B cell (primary cell): ENCODE measurements at regions not wholly inside any gene's neighbourhood (a gene's known extent, or its start where the extent isn't known, plus 50 kb on each side); places are given as distances from the start of the nearest gene placed in this dataset.

Source experiments
- ATAC-seq: fragments of 200-7000 bp; cut with Tn5 transposase; one replicate; pipeline ENCODE4 v1.10.0; 2021; ENCODE audit warnings: low read depth, mild to moderate bottlenecking, moderate number of reproducible peaks, moderate library complexity
- CTCF ChIA-PET: fragments of 350-600 bp; sonication (Branson Sonifier 250); formaldehyde crosslinking; loops from one replicate; lab custom pipeline; 2021; ENCODE audit warnings: antibody characterized with exemption, inconsistent platforms; lab: Charles Lee
- POLR2A ChIA-PET: fragments of 350-600 bp; sonication (Branson Sonifier 250); formaldehyde crosslinking; loops from one replicate; lab custom pipeline; 2021; ENCODE audit warnings: antibody characterized with exemption; lab: Charles Lee
- DNase-seq: peaks from one replicate; pipeline ENCODE4 v3.0.0; 2013
- H2AFZ ChIP-seq: 2 replicates; pipeline ENCODE4 v1.6.1; 2012; ENCODE audit warnings: mild to moderate bottlenecking, low read depth, low read length; ENCODE audit not compliant: insufficient read depth, poor library complexity, severe bottlenecking
- H3K27ac ChIP-seq, 2 donors: 1 replicate in 1 of 2; 2 replicates in 1 of 2; pipeline ENCODE4 v1.5.1; 2012 to 2013; ENCODE audit warnings: low read length in 2 of 2, mild to moderate bottlenecking in 2 of 2, moderate library complexity in 1 of 2
- H3K27me3 ChIP-seq, 4 experiments: fragments of 200-600 bp in 1 of 4; sonication (generic) in 1 of 4; replicated peaks in 1 of 4; 1 replicate in 2 of 4; 2 replicates in 2 of 4; pipeline versions ENCODE4 v1.6.1 to v1.7.0; 2013 to 2016; ENCODE audit warnings: low read length in 3 of 4, mild to moderate bottlenecking in 2 of 4, mixed read lengths in 1 of 4, moderate library complexity in 1 of 4; ENCODE audit not compliant: insufficient read depth in 4 of 4, control insufficient read depth in 3 of 4; ENCODE audit errors: control extremely low read depth in 1 of 4
- H3K36me3 ChIP-seq, 2 experiments: replicated peaks in 1 of 2; 1 replicate in 1 of 2; 2 replicates in 1 of 2; pipeline versions ENCODE4 v1.6.1 to v1.7.1; 2013; ENCODE audit warnings: low read length in 1 of 2; ENCODE audit not compliant: insufficient read depth in 2 of 2, control insufficient read depth in 1 of 2; ENCODE audit errors: control extremely low read depth in 1 of 2, extremely low read depth in 1 of 2
- H3K4me1 ChIP-seq, 2 donors: fragments of 200-600 bp in 1 of 2; sonication (generic) in 1 of 2; 1 replicate in 1 of 2; 2 replicates in 1 of 2; pipeline versions ENCODE4 v1.5.1 to v1.6.1; 2013 to 2017; ENCODE audit warnings: low read length in 2 of 2; ENCODE audit not compliant: control insufficient read depth in 2 of 2, insufficient read depth in 2 of 2
- H3K4me2 ChIP-seq: replicated peaks from 2 replicates; pipeline ENCODE3; 2012; ENCODE audit warnings: mild to moderate bottlenecking, low read depth, low read length; ENCODE audit not compliant: poor library complexity, severe bottlenecking
- H3K4me3 ChIP-seq, 5 experiments: fragments of 200-600 bp in 1 of 5; sonication (generic) in 1 of 5; 1 replicate in 3 of 5; 2 replicates in 2 of 5; pipeline versions ENCODE4 v1.5.1 to v1.7.0; 2011 to 2016; ENCODE audit warnings: low read length in 4 of 5, mild to moderate bottlenecking in 4 of 5, low read depth in 2 of 5, control low read depth in 1 of 5, moderate library complexity in 1 of 5; ENCODE audit not compliant: insufficient read depth in 1 of 5; ENCODE audit errors: control extremely low read depth in 1 of 5, extremely low read depth in 1 of 5
- H3K79me2 ChIP-seq: fragments of 200-600 bp; sonication (generic); one replicate; pipeline ENCODE4 v1.6.0; 2016; ENCODE audit warnings: low read length; ENCODE audit not compliant: control insufficient read depth, insufficient read depth
- H3K9ac ChIP-seq: fragments of 200-600 bp; sonication (generic); 2 replicates; pipeline ENCODE4 v1.6.1; 2017; ENCODE audit warnings: mild to moderate bottlenecking, low read length, moderate library complexity
- H3K9me3 ChIP-seq, 3 donors: one replicate each; pipeline versions ENCODE4 v1.6.1 to v1.7.1; 2013; ENCODE audit warnings: low read length in 2 of 3; ENCODE audit not compliant: control insufficient read depth in 2 of 3, insufficient read depth in 1 of 3; ENCODE audit errors: control extremely low read depth in 1 of 3
- H4K20me1 ChIP-seq: 2 replicates; pipeline ENCODE4 v1.6.0; 2012; ENCODE audit warnings: mild to moderate bottlenecking, low read length; ENCODE audit not compliant: insufficient read depth, control insufficient read depth, poor library complexity, severe bottlenecking
- H3K27ac Mint-ChIP-seq: one replicate; pipeline ENCODE4 v1.8.0; 2021; ENCODE audit warnings: mixed read lengths
- H3K27me3 Mint-ChIP-seq: one replicate; pipeline ENCODE4 v1.8.0; 2021; ENCODE audit warnings: mixed read lengths
- H3K4me1 Mint-ChIP-seq: one replicate; pipeline ENCODE4 v1.8.0; 2021; ENCODE audit warnings: mixed read lengths
- H3K4me3 Mint-ChIP-seq: one replicate; pipeline ENCODE4 v1.8.0; 2021; ENCODE audit warnings: mixed read lengths
- H3K9me3 Mint-ChIP-seq: one replicate; pipeline ENCODE4 v1.8.0; 2022; ENCODE audit warnings: mixed read lengths; ENCODE audit not compliant: insufficient read depth
- EZH2 ChIP-seq: IDR thresholded peaks from 2 replicates; pipeline ENCODE4 v1.6.1; 2012; ENCODE audit warnings: borderline replicate concordance, low read depth, mild to moderate bottlenecking, moderate library complexity, low read length; ENCODE audit not compliant: insufficient read depth, poor library complexity, severe bottlenecking
- WGBS: methylation state at CpG from one replicate; pipeline ENCODE4 v1.1.5; 2013; ENCODE audit warnings: missing lambda C conversion rate; ENCODE audit not compliant: insufficient coverage; 5-methylcytosine and 5-hydroxymethylcytosine counted together
- intact Hi-C: fragments of 100-400 bp; cut with micrococcal nuclease; formaldehyde crosslinking; loops from one replicate; pipeline ENCODE4 v1.10.0; 2022
- TF ChIP-seq, protein P1 (sequence below): fragments of 200-600 bp; IDR thresholded peaks from one replicate; pipeline ENCODE4 v1.8.0; 2022; ENCODE audit warnings: antibody characterized with exemption, mild to moderate bottlenecking

DNA sequence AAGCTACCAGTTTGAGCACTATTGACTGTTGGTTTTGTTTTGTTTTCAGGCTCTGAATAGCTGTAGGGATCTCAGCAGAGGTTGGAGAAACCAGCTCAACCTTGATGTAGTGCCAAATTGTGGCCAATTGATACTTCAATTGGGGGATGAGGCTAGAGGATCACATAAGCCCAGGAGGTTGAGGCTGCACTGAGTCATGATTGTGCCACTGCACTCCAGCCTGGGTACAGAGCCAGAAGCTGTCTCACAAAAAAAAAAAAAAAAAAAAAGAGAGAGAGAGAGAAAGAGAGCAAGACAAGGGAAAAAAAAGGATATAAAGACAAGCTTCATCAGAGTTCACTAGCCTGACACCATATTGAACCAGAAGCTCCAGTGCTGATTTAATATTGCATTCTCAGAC lies 702.1 kb downstream of the FRK start:
- no peak overlapping the region for H2AFZ ChIP-seq
- H3K9ac ChIP-seq, result no peak overlapping the region
- DNase-seq (no peak), ATAC-seq (no peak)
- no peaks in the 10 kb centered on the region for H3K9me3 ChIP-seq
- Mint-ChIP-seq H3K4me3 (no peak overlapping the region), H3K4me1 (no peaks in the 10 kb centered on the region), H3K9me3 (no peaks in the 10 kb centered on the region), H3K27ac (no peak overlapping the region), H3K27me3 (no peaks in the 10 kb centered on the region)
- intact Hi-C loops, result no loop called here
- no peaks in the 10 kb centered on the region for H3K36me3 ChIP-seq
- H3K4me3 ChIP-seq, result no peak overlapping the region
- no peaks in the 10 kb centered on the region for H3K4me1 ChIP-seq
- no peaks in the 10 kb centered on the region for H3K27me3 ChIP-seq
- no peak overlapping the region for H3K27ac ChIP-seq
- no peaks in the 10 kb centered on the region for H3K79me2 ChIP-seq
- ChIA-PET POLR2A (no interaction called here), CTCF (no interaction called here)
- TF ChIP-seq, protein P1, sequence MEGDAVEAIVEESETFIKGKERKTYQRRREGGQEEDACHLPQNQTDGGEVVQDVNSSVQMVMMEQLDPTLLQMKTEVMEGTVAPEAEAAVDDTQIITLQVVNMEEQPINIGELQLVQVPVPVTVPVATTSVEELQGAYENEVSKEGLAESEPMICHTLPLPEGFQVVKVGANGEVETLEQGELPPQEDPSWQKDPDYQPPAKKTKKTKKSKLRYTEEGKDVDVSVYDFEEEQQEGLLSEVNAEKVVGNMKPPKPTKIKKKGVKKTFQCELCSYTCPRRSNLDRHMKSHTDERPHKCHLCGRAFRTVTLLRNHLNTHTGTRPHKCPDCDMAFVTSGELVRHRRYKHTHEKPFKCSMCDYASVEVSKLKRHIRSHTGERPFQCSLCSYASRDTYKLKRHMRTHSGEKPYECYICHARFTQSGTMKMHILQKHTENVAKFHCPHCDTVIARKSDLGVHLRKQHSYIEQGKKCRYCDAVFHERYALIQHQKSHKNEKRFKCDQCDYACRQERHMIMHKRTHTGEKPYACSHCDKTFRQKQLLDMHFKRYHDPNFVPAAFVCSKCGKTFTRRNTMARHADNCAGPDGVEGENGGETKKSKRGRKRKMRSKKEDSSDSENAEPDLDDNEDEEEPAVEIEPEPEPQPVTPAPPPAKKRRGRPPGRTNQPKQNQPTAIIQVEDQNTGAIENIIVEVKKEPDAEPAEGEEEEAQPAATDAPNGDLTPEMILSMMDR, result no peak
- no peak for TF ChIP-seq EZH2
- H4K20me1 ChIP-seq, result no peaks in the 10 kb centered on the region
- no peak overlapping the region for H3K4me2 ChIP-seq

DNA sequence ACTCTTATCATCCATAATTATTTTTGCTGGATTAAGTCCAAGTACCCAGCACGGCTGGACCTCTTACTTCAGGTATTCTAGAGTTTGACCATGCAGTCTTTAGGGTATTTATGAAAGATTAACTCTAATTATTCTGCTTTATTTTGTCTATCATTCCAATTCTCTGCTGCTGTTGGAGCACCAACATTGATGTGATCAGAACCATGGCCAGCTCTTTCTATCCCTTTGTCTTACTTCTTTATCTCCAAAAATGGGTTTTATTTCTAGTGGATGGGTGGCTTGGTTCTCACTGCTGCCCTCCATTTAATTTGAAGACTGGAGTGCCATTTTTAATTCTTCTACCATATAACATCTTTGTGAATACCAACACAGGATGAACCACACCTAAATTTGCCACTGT lies 704.3 kb downstream of the FRK start:
- no peaks in the 10 kb centered on the region for H3K79me2 ChIP-seq
- ChIA-PET POLR2A (no interaction called here), CTCF (no interaction called here)
- no CpG with 5 or more reads among the region's 1 CpG for WGBS
- H3K27ac Mint-ChIP-seq, result no peak overlapping the region
- intact Hi-C loops, result no loop called here
- H3K9me3 Mint-ChIP-seq, result peaks cover 3% of the 10 kb centered on the region
- no peak overlapping the region for H3K9ac ChIP-seq
- no peak overlapping the region for H2AFZ ChIP-seq
- no peaks in the 10 kb centered on the region for H3K27me3 ChIP-seq
- H3K4me3 Mint-ChIP-seq, result no peak overlapping the region
- H3K9me3 ChIP-seq, result no peaks in the 10 kb centered on the region
- no peak overlapping the region for H3K27ac ChIP-seq
- no peak for DNase-seq
- H3K36me3 ChIP-seq, result no peaks in the 10 kb centered on the region
- H3K4me2 ChIP-seq, result no peak overlapping the region
- ATAC-seq, result no peak
- TF ChIP-seq, protein P1, result no peak
- no peak for TF ChIP-seq EZH2
- no peaks in the 10 kb centered on the region for H3K4me1 Mint-ChIP-seq
- H3K4me1 ChIP-seq, result no peaks in the 10 kb centered on the region
- no peaks in the 10 kb centered on the region for H3K27me3 Mint-ChIP-seq
- H3K4me3 ChIP-seq, result no peak overlapping the region
- H4K20me1 ChIP-seq, result no peaks in the 10 kb centered on the region
